GM19397 (cell line): ENCODE measurements at regions not wholly inside any gene's neighbourhood (a gene's known extent, or its start where the extent isn't known, plus 50 kb on each side); places are given as distances from the start of the nearest gene placed in this dataset.
"Not testable (repeated sequence)": the region's sequence is repeated elsewhere in the genome, so short reads cannot be mapped to it uniquely, and the experiment has no call there.

Source experiments
- ATAC-seq: cut with Tn5 transposase; IDR thresholded peaks from one replicate; pipeline ENCODE4 v1.9.1; 2021; ENCODE audit warnings: mild to moderate bottlenecking, moderate library complexity; ENCODE audit not compliant: unreplicated experiment

DNA sequence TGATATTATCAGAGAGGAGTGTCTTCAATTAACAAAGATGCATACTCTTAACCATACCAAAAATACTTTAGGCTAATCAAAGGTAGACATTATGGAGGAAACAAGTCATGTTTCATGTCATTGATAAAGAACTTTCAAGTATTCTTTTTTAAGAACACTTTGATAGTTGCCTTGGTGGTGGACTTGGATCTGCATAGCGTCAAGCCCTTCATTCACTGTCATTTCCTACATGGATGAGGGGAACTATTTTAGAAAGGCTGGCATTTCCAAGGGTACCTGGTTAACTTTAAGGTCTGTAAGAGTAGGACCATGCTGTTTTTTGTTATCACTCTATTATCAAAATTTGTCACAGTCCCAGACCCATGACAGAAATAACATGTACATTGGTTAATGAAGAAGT, 622.5 kb downstream of the PKHD1 start:
- ATAC-seq, result no peak

DNA sequence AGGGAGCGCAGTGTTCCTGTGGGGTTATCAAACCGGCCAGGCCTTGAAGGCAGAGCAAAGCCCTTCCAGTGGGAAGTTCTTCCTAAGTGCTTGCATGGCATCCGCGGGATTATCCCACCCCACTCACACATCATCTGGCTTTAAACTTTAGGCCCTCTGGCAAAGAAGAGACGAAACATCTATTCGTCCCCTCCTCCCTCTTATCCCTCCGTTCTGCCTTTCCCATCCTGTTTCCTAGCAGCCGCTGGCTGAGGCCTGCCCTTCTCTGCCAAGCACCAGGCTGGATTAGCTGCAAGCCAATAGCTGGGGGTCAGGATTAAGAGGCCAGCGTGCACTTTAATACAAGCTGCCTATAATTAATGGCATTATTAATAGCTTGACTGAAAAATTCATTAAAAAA, 621.0 kb downstream of the PKHD1 start:
- ATAC-seq, result no peak

DNA sequence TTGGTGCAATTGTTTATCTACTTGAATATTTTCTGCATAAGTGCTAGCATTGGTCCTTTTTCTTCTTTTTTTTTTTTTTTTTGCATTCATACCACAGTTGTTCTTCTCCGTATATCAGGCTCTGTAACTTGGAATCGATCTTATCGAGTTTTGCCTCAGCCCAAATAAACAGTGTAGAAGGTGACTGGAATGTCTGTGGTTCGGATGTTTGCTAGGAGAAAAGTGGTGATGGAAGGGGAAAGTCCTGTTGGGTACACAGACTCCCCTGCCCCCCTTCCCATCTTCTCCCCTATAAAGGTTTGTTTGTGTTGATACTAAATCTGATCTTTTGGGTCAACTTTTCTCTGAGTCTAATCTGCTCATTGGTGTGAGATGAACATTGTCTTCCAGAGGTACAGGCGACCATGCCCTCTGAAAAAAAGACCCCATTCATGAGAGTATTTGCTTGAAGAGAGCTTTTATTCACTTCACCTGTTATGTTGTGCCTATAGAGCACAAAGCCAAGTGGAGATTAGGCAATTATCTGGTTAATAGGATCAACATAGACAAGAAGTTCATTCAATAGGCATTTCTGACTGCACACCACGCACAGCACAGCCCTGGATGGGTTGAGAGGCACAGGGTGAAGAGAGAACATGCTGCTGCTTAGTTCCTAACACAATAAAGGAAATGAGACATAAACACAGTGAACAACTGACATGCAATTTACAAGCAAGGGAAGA, 620.0 kb downstream of the PKHD1 start:
- ATAC-seq, result no peak

DNA sequence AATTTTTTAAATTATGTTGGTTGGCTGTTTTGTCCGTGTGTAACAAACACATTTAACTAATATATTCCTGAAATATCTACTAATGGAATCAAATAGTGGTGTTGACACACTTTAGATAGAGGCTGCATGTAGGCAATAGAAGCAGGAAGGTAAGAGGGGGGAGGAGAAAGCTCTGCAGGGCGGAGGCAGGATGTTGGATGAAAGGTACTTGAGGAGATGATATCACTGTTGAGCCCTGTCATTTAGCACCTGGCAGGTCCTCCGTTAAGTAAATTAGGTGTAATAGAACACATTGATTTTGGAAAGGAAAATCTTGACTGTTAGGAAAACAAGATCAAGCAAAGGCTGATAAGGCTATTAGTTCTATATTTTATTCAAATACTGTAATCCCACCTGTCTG, 618.7 kb downstream of the PKHD1 start:
- ATAC-seq, result no peak

DNA sequence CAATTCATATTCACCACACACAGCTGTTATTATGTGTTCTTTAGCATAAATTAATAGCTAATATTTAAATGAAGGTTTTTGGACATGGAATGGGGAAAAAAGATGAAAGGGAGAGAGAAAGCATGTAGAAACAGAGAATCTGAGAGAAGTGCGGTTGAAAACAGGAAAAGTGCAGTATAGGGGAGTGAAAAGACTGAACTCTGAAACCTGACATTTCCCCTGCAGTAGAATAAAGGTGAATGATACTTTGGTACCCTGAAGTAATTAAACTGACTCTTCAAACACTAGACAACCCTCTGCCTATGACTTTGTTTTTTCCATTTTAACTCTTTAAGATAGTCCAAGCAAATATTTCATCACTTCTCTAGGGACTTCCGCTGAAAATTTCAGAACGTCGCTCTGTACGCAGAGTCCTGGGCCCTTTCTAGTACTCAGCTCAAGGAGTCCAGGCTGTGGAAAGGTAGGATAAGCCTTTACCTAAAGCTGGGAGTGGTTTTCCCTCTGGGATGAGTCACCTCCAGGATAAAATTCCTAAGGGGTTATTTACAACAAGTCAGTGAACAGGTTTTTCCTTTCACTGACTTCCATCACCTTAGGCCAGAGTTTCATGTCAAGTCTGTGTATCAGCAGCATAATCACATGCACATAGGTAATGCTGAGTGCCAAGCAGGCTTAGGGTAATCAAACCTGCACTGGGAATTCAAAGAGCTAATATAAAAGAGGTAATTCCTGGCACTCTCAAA, 614.5 kb downstream of the PKHD1 start:
- ATAC-seq, result no peak

DNA sequence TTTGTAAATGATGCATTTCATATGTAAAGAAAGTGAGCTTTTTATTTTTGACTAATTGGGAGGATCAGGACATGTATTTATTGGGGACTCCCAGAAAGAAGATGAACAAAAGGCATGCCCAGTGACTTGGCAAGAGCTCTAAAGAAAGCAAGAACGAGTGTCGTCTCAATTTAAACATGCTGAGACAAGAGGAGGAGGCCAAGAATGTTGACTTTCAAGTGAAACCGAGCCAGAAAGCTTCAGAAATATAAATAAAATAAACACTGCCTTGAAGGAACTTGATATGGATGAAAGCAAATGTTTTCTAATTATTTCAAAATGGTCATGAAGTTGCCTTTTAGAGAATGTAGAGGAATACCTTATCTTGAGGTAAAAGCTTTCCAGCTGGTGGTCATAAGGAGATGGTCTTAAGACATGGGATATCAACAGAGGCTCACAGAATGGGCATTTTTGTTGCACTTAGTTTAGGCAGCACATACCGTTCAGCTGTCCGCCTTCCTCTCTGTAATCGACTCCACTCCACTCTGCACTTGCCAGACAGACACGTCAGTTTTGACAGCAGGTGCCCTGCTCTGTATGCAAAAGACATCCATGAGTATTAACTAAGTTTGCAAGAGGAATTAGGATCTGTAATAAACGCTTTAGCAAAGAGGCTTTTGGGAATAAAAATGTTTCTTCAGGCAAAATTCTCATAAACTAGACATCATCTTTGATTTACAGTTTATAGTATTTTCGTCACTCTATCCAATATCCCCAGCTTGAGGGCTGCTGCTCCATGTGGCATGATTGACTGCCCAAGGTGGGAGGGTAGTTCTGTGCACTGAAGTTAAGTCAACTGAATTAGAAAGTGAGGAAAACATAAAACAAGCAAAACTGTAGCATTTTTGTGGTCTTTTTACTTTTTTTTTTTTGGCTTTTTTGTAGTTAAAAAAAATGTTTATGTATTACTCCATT, 613.1 kb downstream of the PKHD1 start:
- ATAC-seq, result no peak

DNA sequence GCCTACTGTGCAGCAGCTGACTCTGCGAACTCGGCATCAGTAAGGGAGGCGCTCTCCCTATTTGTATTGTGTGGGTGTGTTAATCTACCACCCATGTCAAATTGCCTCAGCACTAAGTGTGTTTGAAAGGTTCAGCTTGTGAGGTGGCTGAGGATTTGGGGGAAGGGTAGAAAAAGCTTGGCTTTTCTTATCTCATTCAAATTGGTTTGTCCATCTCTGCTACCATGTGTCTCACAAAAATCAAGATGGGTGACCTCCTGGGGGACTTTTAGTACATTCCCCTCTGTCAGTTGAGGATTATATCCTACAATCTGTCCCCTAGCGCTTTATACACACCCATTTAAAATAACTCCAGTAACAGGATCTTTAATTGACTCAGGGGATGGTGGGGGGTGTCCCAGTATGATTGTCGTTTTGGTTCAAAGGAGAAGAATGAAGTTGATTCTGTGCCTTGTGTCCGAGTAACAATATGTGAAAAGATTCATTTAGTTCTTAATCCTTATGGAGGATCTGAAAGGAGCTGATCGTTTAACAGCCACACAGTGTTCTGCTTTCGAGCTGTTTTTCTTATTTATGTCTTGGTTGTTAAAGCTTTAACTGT, 609.6 kb downstream of the PKHD1 start:
- no peak for ATAC-seq

DNA sequence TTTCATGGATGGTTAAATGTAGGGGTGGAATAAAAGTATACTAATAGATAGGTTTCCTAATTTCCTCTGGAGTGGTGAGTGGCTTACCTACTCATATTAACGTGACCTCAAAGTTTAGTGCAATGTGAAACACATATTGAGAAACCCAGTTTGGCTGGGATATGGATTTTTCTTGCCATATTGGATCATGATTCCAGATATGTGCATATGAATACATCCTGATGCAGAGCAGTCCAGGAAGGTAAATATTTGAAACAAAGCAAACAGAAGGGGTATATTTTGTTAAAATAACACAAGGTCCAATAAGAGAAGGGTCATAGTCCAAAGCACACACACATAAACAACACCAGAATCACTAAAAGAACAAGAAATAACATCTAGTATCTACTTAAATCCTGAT, 608.1 kb downstream of the PKHD1 start:
- no peak for ATAC-seq

DNA sequence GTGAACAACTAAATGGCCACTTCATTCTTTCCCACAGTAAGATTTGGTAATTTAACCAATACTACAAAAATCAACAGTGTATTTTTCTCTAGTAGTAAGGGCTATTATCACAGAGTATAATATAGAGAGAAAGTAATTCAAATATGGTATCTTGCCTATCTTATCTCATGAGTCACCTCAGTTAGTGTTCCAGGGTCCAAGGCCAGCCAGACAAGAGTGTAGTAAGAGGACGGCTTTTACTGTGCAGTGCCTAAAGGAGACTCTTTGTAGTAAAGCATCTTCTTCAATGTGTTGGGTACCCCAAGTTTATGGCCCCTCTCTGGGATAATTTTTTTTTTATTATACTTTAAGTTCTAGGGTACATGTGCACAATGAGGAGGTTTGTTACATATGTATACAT, 607.4 kb downstream of the PKHD1 start:
- no peak for ATAC-seq

DNA sequence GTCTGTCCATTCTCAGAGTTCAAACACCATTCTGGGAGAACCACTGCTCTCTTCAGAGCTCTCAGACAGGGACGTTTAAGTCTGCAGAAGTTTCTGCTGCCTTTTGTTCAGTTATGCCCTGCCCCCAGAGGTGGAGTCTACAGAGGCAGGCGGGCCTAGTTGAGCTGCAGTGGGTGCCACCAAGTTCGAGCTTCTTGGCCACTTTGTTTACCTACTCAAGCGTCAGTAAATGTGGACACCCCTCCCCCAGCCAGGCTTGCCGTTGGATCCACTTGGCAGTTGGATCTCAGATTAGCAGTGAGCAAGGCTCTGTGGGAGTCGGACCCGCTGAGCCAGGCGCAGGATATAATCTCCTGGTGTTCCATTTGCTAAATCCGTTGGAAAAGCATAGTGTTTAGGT, 601.5 kb downstream of the PKHD1 start:
- not testable (repeated sequence) for ATAC-seq

DNA sequence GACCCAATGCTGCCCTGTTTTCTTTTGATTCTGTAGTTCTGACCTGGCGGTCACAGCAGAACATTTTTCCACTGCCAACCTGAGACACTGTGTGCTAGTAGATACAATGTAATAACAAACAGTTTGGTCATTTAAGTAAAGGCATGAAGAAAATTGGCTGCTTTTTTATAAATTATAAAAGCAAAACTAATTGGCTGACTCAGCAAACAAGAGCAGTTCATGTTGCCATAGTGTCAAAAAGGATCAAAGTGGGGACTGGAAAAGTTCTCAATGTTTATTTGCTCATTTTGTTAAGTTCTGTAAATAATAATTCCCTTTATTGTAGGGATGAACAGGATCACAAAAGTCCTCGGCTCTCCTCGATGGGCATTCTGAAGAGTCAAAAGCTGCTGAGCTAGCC, 599.5 kb downstream of the PKHD1 start:
- ATAC-seq, result no peak

DNA sequence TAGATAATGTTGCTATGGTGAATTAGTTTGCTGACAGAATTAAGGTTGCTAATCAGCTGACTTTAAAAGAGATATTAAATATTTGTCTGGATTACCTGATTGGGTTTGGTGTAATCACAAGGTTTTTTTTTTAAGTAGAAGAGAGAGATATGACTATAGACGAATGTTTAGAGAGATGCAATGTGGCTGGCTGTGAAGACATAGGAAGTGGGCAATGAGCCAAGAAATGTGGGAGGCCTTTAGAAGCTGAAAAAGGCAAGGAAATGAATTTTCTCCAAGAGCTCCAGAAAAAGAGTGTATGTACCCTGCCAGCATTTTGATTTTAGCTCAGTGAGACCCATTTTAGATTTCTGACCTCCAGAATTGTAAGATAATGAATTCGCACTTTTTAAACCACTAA, 598.3 kb downstream of the PKHD1 start:
- no peak for ATAC-seq

DNA sequence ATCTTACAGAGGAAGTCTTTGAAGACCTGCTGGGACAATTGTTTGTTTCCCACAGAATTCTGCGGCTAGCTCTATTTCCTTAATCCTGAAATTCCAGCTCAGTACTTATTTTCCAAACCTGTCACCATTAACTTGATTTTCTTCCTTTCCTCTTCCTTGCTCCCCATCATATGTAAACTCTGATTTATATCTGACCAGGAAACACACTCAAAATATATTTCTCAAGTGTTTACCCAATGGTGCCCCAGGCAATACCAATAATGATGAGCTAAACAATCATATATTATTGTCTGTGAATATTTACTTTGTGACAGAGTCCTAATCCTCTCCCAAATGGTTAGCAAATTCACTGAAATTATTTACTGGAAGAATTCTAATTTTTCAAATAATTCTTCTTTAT, 597.3 kb downstream of the PKHD1 start:
- ATAC-seq, result no peak

DNA sequence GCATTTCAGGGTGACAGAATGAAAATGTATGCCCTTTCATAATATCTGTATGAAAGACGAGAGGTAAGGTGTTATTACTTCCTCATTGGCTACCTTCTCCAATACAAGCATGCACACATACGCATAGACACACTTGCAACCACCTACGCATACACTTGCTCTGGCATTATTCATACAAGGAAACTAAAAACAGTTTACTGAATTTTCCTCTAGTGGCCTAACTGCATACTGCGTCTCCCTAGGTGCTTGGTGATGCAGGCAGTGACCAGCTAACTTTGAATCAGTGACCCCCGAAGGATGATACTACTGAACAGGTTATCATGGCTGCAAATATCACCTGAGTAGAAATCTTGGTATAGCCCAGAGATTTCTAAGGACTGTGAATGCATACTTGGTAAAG, 593.1 kb downstream of the PKHD1 start:
- no peak for ATAC-seq

DNA sequence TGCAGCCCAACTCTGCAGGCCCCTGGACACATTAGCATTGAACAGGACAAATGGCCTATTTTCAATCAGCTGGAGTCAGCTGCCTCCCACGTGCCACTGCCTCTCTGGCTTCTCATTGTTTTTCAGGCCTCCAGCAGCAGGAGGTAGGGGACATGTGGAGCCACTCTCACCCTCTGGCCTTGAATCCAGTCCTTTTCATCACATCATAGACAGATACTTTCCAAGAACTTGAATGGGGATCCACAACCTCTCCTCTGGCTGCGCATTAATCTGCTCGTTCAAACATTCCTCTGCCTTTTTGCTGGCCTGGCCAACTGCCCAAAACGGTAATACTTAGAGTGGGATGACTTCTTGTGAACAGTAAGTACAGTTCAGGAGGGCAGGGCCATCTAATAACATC, 592.3 kb downstream of the PKHD1 start:
- no peak for ATAC-seq

DNA sequence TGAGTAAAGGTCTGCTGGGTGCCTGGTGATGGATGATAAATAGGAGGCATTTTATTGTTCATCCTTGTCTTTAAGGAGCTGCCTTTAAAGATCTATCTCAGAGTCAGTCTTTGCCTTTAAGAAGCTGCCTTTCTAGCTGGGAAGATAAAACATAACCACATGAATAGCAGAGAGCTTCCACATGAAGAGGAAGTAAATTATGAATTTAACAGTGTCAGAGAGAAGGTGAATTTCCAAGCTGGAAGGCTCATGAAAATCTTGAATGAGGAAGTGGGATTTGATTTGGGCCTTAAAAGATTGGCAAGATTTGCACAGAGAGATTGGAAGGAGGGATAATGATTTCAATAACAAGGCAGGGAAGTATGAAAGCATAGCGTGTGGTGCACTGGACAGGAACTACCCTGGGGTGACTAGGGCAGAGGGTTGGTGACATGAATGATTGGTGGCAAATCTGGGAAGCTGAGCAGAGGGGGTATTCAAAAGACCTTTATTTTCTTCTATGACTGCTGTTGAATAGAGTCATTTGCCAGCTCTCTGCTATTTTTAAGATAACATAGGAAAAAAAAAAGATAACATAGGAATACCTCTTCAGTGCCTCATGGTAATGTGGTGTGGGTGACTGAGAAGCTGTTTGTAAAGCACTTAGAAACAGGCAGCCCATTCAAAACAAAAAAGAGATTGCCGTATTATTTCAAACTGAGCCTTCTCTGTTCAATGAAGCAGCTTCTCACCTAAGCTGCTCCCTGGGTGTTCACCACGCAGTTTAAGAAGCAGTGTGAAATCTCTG, 591.6 kb downstream of the PKHD1 start:
- ATAC-seq, result no peak

DNA sequence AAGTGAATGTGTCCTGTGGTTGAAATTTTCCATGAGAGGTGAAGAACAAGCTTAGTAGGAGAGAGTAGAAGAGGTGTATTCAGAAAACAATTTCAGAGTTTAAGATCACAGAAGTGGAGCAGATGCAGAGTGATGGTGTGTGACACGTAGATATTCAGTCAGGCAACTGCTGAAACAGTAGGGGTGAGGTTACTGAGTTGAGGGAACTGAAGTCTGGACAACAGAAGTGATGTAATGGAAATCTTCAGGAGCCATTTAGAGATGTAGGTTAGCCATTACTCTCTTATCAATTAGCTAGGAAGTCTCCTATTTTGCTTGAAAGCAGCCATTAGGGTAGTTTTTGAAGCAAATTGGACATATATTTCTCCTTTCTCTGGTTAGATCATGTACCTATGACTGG, 584.4 kb downstream of the PKHD1 start:
- no peak for ATAC-seq

DNA sequence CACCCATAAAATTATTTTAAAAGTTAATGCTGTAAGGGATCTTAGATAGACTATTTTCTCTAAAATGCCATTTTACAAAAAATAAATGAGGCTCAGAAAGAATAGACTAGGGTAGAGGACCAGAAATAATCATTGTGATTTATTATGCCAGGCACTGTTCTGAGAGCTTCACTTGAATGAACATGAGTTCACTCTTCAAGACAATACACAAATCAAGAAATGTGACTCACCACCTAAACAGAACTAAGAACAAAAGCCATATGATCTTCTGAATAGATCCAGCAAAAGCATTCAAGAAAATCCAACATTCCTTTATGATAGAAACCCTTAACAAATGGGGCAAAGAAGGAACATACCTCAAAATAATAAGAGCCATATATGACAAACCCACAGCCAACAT, 582.0 kb downstream of the PKHD1 start:
- no peak for ATAC-seq

DNA sequence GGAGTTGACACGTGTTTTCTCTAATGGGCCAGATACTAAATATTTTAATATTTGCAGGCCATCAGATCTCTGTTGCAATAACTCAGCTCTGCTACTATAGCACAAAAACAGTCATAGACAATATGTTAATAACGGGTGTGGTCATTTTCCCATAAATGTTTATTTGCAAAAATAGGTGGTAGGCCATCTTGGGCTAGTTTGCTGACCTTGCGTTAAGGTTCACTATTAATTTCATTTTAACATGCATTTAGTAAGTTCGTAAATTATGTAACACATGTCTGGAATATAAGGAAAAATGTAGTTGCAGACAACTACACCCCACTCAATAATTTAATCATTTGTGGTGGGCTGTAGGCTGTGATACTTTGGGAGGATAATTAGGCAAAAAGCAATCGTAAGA, 577.8 kb downstream of the PKHD1 start:
- ATAC-seq, result no peak

DNA sequence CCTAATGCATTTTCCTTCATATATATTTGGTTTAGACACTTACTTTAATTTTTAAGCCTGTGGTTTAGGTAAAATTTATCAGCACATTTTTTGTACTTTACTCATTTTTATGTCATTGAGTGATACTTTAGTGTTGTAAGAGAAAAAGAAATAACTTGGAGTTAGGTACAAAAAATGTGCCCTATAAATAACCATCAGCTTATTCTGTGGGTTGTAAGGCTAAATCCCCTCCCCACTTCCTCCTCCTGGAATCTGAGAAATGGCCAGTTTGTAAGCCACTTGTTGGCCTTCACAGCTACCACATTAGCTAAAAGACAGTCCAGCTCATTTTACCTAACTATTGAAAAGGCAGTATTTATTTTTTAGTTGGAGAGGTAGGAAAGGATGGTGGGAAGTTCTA, 576.3 kb downstream of the PKHD1 start:
- no peak for ATAC-seq
